HG02798 (cell line): ENCODE measurements at regions not wholly inside any gene's neighbourhood (a gene's known extent, or its start where the extent isn't known, plus 50 kb on each side); places are given as distances from the start of the nearest gene placed in this dataset.
"Not testable (repeated sequence)": the region's sequence is repeated elsewhere in the genome, so short reads cannot be mapped to it uniquely, and the experiment has no call there.

Experiments
- ATAC-seq: cut with Tn5 transposase; IDR thresholded peaks from one replicate; pipeline ENCODE4 v1.9.1; 2021; ENCODE audit warnings: mild to moderate bottlenecking; ENCODE audit not compliant: unreplicated experiment, poor library complexity

DNA sequence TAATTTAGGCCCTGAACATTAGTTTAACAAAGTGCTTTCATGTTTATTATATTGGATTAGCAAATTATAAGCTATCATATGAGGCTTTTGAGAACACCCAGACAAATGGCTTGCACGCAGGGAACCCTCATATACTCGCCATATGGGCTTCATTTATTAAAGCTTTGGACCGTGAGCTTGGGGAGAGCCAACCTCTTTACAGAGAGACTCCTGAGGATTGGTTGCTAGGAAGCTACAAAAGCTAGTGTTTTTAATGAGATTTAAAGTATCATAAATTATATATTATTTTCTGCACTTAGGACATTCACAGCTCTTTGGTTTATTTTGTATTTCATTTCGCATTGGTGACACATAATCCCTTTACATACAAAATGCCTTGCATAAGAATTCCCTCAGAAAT lies 193.8 kb upstream of the TOX3 start:
- ATAC-seq, result no peak

DNA sequence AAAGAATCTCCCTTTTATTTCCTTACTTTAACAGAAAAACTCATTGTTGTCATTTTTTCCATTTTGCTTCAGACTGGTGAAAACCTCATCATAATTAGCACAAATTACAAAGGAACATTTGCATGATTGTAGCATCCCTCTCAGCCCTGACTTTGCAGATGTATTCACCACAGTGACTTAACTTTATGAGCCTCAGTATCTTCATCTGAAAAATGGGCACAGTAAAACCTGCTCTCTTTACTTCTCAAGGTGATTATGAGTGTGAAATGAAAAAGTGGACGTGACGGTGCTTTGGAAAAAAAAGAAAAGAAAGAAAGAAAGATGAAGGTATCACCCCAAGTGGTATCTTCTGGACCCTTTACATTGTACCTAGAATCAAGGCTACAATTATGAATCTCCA lies 193.4 kb upstream of the TOX3 start:
- no peak for ATAC-seq

DNA sequence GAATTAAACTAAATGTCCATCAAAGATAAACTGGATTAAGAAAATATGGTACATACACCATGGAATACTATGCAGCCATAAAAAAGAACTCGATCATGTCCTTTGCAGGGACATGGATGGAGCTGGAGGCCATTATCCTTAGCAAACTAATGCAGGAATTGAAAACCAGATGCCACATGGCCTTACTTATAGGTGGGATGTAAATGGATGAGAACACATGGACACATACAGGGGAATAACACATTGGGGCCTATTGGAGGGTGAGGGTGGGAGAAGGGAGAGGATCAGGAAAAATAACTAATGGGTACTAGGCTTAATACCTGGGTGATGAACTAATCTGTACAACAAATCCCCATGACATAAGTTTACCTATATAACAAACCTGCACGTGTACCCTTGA lies 192.0 kb upstream of the TOX3 start:
- ATAC-seq, result not testable (repeated sequence)

DNA sequence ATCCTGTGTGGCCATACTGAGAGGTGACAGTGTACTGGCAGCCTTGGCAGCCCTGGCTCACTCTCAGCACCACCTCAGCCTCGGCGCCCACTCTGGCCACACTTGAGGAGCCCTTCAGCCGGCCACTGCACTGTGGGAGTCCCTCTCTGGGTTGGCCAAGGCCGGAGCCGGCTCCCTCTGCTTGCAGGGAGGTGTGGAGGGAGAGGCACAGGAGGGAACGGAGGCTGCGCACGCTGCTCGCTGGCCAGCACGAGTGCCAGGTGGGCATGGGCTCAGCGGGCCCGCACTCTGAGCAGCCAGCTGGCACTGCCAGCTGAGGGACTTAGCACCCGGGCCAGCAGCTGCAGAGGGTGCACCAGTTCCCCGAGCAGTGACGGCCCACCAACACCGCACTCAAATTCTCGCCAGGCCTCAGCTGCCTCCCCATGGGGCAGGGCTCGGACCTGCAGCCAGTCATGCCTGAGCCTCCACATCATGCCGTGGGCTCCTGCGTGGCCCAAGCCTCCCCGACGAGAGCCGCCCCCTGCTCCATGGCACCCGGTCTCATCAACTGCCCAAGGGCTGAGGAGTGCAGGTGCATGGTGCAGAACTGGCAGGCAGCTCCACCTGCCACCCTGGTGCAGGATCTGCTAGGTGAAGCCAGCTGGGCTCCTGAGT lies 184.4 kb upstream of the TOX3 start:
- ATAC-seq, result no peak

DNA sequence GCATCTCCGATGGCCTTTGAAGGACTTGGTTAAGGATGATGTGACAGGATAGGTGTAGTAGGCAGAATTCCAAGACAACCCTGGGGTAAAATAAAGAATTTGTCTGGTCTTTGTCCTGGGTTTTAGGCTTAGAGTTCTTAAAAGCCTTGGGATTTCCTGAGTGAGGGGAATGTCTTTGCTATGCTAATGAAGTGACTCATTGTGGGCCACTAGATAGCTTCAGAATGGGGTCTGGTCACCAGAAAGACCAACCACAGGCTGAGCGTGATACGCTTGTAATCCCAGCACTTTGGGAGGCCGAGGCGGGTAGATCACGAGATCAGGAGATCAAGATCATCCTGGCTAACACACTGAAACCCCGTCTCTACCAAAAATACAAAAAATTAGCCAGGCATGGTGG lies 182.8 kb upstream of the TOX3 start:
- ATAC-seq, result no peak

DNA sequence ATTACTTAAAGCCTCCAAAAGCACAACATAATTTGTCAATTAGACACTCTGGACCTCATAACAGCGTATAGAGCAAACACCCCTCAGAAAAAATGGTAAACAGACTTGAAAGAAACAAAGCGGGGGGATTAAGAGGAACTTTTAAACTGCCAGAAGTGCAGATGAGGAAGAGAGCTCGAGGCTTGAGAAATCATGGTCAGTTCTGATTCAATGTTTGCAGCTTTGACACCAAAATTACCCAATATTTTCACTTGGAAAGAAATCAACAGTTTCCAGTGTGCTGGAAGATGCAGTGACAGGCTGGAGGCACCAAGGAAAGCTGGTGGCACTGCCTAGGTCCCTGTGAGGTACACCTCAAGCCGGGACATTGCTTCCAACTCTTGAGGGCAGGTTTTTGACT lies 180.9 kb upstream of the TOX3 start:
- no peak for ATAC-seq

DNA sequence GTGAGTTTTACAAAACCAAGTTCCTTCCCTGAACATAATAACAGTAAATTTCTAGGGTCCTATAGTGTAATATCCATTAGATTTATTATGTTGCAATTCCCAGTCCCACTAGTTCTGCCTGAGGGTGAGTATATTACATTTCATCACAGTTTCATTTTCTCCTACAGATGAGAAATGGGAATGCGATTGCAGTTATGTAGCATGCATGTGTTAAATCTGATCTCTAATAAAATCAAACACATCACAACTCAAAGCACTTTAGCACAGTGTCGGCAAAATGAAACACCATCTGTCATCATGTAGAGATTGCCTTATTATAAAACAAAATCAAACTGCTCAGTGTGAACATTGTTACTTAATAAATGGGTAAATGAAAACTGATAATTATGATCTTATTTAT lies 180.5 kb upstream of the TOX3 start:
- no peak for ATAC-seq

DNA sequence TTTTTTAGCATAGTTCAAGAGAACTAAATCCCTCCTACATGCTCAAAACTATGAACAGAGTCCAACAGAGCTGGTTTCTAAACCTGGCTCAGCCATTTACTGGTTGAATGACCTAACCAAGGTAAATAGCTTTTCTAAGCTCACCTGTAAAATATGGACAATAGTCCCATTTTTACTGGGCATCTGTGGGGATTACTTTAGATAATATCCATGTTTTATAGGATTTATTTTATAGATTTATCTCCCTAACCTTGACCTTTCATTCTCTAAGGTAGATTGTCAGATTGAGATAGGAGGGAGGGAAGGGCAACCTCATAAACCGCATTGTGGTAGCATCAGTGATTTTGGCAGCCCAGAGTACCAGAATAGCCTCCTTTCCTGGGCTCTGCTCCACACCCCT lies 178.5 kb upstream of the TOX3 start:
- no peak for ATAC-seq

DNA sequence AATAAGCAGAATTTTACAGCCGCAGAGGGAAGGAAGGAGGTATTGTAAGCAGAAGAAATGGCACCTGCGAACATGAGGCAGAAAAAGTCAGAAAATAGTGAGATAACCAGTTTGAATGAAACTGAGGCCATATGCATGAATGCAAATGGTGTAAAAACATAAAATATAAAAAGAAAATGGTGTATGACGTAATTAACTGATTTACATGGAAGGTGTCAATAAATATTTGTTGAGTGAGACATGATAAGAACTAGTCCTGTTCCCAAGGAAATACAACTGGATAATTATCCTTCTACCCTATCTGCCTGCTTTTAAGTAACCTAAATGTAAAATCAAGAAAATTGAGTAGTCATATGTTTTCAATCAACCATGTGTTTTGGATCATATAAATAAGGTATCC lies 178.1 kb upstream of the TOX3 start:
- ATAC-seq, result no peak

DNA sequence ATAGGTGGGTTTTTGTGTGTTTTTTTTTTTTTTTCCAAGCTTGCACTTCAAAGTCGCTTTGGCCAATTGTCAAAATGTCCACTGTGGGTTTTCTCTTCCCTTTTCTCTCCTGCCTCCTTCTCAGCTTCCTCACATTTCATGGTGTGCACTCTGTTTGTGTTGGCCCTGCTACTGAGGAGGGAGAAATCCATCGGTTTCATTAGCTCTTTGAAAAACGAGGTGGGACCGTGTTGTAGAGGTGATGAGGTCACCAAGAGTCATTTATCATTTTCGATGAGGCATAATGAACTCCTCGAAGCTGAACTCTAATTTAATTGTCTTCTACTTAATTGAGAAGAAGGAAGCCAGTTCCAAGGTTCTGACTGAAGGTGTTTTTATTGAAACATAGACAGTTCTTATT lies 174.4 kb upstream of the TOX3 start:
- ATAC-seq, result no peak

DNA sequence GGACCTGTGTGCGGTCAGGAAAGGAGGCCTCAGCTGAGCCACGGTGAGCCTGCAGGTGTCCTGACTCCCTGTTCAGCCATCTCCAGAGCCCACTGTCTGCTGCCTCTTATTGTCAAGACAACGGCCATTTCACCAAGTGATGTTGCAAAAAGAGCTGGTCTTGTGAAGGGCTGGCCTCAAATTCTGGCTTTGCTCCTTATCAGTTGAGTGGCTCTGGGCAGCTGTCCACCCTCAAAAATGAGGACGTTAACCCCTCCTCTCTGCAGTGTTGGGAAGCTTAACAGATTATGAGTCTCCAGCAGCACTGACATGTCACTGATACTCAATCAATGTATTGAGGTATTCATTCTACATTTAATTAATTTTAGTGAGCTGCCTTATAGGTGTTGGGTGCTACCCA lies 171.1 kb upstream of the TOX3 start:
- ATAC-seq, result no peak

DNA sequence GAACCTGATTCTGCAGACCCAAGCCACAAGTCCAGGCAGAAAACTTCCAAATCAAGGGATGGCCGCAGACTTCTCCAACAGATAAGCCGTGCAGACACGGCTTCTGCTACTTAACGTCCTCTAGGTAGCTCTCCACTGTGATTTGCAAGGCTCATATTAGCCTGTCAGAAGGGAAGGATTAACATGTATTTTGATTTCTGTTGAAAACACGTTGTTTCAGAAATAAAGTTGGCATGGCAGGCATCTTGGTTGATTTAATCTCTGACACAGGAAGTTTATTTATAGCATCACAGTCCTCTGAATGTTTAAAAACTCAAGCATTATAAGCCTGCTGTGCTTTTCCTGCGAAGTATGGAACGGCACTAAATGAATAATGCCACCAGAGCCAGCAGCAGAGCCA lies 166.8 kb upstream of the TOX3 start:
- no peak for ATAC-seq

DNA sequence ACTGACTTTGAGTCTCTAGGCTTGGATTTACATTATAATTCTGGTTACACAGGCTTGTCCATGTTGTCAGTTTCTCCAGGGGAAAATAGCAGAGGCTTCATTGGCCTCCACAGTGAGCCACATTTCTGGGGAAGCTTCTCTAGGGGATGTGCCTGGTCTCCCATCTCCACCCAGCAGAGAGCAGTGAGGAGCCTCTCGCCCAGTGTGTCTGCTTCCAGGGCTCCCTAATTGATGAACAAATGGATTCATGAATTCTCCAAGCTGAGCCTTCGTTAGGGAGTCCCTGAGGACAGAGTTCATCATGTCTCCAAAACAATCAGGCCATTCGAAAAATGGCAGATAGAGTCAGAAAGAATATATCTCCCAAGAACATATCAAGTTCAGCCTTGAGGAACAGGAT lies 162.4 kb upstream of the TOX3 start:
- ATAC-seq, result no peak

DNA sequence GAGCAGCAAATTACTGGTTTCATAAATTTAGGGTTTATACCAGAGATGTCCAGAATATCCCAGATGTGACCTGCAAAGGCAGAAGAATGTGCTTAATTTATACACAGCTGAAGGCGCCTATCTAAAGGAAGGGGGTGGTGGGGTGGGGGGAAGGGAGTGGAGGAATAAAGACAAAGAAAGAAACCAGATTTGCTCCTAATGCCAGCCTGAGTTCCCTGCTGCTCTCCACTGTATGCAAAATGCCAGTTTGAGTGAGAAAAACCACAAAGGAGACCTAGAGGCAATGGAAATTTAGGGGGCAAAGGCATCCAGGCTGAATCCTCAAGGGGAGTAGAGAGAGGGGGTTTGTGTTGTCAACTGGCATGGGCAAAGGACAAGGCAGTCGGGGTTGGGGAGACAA lies 161.5 kb upstream of the TOX3 start:
- ATAC-seq, result no peak

DNA sequence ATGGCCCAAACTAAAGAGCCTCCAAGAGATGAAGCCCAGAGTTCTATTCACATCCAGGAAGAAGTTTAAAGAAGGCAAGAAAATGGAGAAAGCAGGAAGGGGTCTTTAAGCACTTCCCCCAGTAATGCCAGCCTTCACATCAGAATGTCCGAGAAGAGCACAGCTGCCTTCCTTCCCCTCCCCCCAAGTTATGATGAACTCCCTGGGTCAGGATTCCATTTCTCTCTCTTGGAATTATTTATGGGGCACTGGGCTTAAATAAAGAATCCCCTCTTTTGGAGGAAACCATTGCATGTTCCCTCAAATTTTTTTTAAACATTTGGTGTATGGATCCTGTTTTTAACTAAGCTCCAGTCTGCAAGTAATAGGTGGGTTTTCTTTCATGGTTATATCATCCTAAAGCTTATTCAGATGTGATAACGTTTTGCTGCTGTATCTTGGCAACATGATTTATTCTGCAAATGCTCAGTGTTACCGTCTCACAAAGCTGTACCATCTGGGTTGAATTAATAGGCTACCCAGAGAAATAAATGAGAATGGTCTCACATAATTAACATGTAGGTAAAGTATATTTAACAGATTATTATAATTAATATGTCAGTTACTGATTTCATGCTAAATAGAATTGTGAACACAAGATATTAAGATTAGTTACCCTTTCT lies 160.9 kb upstream of the TOX3 start:
- no peak for ATAC-seq

DNA sequence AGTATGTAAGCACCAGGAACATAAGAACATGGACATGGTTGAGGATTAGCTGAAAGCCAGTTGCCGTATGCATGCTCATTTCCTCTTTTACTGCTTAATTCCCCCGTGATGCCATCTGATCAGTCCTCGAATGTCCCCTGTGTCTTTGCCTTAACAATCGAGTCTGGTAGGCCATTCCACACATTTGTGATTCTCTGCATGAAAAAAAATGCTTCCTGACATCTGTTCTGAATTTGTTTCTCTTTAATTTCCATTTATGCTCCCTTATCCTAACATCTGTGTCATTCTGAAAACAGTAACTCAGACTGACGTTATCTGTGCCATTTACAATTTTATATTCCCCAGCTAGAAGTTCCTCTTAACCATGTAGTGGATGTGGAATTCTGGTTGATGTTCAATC lies 158.2 kb upstream of the TOX3 start:
- ATAC-seq, result no peak

DNA sequence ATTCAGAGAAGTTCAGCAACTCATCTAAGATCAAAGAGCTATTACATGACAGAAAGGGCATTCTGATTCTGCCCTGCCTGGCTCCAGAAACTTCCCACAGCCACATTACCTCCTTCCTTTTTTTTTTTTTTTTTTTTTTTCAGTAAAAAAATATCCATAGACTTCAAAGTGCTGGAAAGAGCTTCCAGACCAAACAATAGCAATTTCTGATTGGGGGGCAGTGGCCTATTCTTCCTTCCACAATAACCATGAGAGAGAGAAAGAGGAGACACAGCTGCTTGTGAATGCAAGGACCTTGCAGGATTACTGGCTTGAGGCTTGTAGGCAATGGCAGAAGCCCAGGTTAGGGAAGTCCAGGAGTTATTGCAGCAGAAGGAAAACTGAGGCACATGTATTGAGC lies 151.0 kb upstream of the TOX3 start:
- no peak for ATAC-seq

DNA sequence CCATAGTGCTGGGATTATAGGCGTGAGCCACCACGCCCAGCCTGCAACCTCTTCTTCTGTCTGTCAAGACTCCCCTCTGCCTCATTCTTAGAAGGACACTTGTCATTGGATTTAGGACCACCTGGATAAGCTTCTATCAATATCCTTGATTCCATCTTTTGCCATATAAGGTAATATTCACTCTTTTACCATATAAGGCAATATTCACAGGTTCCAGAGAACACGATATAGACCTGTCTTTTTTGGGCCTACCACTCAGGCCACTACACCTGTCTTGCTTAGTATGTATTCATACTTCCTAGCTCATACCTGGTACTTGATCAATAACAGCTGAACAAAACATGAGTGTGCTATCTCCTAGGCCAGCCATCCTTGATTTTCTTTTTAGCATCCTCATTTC lies 149.2 kb upstream of the TOX3 start:
- no peak for ATAC-seq

DNA sequence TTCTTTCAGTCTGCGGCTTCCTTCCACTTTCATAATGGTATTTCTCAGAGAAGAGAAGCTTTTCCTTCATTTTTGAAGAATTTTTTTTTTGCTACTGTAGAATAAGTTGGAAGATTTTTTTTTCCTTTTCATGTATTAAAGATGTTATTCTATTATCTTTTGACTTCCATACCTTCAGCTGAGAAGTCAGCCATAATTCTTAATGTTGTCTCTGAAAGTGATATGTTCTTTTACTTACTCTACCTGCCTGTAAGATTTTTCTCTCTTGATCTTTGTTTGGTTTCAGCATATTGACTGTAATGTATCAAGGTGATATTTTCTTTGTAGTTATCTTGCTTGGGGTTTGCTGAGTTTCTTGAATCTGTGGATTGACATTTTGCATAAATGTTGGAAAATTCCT lies 143.5 kb upstream of the TOX3 start:
- ATAC-seq, result no peak

DNA sequence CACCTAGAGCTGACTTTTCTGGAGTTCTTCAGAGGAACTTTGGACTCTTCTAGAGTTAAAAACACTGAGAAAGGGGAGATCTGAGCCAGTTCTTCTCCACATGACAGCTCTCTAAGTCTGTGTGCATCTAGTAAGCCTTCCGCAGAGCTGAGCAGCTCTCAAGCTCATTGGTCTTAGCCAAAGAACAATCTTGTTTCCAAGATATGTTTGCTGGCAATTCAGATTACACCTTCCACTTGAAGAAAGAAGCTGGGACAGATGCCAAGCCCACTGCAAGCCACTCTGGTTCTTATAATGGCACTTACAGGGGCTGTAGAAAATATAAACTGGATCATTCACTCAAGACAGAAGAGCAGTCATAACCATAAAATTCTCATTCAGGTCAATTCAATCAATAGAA lies 134.1 kb upstream of the TOX3 start:
- no peak for ATAC-seq

DNA sequence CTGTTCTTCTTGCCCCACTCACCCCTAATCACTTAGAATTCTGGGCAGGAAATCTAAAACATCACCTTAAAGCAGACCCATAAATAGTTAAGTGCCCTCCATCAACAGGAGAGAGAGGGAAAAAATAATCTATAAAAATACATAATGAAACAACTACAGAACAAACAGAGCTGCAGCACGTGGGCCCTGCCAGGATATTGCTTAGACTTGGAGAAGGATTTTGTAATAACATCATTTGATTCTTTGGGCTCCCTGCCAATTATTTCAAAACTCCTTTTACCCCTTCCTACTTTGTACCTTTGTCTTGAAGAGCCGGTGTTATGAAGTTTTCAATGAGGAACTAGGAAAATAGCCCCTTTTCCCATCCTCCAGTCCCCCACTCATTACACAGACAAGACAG lies 130.6 kb upstream of the TOX3 start:
- ATAC-seq, result no peak

DNA sequence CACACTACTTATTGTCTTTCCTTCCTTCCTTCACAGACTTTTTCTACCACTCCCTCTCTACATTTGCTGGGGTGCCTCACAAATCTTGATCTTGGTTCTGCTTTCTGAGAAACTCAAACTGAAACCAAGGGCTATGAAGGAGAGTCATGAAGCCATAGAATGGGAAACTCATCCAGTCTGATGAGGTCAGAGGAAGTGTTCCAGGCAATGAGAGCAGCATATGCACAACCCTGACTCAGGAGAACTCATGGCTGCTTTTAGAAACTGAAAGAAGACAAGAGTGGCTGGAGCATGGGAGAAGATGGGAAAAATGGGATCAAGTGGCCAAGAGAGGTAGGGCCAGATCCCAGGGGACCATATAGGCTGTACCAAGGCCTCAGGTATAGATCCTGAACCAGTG lies 130.0 kb upstream of the TOX3 start:
- ATAC-seq, result no peak

DNA sequence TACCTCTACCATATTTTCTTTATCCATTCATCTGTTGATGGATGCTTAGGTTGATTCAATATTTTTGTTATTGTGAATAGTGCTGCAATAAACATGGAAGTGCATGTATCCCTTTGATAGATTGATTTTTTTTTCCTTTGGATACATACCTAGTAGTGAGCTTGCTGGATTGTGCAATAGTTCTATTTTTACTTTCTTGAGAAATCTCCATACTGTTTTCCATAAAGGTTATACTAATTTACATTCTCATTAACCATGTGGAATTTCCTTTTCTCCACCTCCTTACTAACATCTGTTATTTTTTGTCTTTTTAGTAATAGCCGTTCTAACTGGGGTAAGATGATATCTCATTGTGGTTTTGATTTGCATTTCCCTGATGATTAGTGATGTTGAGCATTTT lies 124.6 kb upstream of the TOX3 start:
- ATAC-seq, result no peak
